HEK293T (cell line): ENCODE measurements at regions not wholly inside any gene's neighbourhood (a gene's known extent, or its start where the extent isn't known, plus 50 kb on each side); places are given as distances from the start of the nearest gene placed in this dataset.

Experiments
- CTCF ChIA-PET: fragments of 350-600 bp; formaldehyde crosslinking; extraction: SDS; loops from one replicate; lab custom pipeline; 2021; ENCODE audit warnings: antibody characterized with exemption, inconsistent platforms; lab: Yijun Ruan, JAX
- POLR2A ChIA-PET: fragments of 350-600 bp; formaldehyde crosslinking; extraction: SDS; loops from one replicate; lab custom pipeline; 2020; ENCODE audit warnings: antibody characterized with exemption, inconsistent platforms; lab: Yijun Ruan, JAX
- DNase-seq: peaks from one replicate; pipeline ENCODE4 v3.0.0; 2012; ENCODE audit warnings: mixed read lengths; ENCODE audit errors: extremely low spot score
- ARNT ChIP-seq: fragments of 450-650 bp; IDR thresholded peaks from 2 replicates; pipeline ENCODE4 v1.6.1; 2017; ENCODE audit warnings: mild to moderate bottlenecking
- BHLHE40 ChIP-seq: fragments of 450-650 bp; IDR thresholded peaks from 2 replicates; pipeline ENCODE4 v1.6.1; 2016; ENCODE audit warnings: mild to moderate bottlenecking, moderate library complexity, borderline replicate concordance
- CTBP1 ChIP-seq: fragments of 450-650 bp; IDR thresholded peaks from 2 replicates; pipeline ENCODE4 v1.6.1; 2016; ENCODE audit warnings: borderline replicate concordance
- ELF4 ChIP-seq: fragments of 450-650 bp; IDR thresholded peaks from 2 replicates; pipeline ENCODE4 v1.6.1; 2017; ENCODE audit warnings: antibody characterized with exemption
- FOXA1 ChIP-seq: fragments of 450-650 bp; IDR thresholded peaks from 2 replicates; pipeline ENCODE4 v1.6.1; 2016; ENCODE audit warnings: mild to moderate bottlenecking
- FOXK2 ChIP-seq: fragments of 450-650 bp; IDR thresholded peaks from 2 replicates; pipeline ENCODE4 v1.6.1; 2016; ENCODE audit warnings: mild to moderate bottlenecking
- FOXM1 ChIP-seq: fragments of 450-650 bp; IDR thresholded peaks from 2 replicates; pipeline ENCODE4 v1.6.1; 2017; ENCODE audit warnings: mild to moderate bottlenecking, borderline replicate concordance
- HDGF ChIP-seq: fragments of 450-650 bp; IDR thresholded peaks from 2 replicates; pipeline ENCODE4 v1.6.1; 2017; ENCODE audit warnings: antibody characterized with exemption, borderline replicate concordance
- L3MBTL2 ChIP-seq: fragments of 450-650 bp; conservative IDR thresholded peaks from 2 replicates; pipeline ENCODE4 v1.6.1; 2016; ENCODE audit warnings: mild to moderate bottlenecking
- LEF1 ChIP-seq: fragments of 450-650 bp; IDR thresholded peaks from 2 replicates; pipeline ENCODE4 v1.6.1; 2017; ENCODE audit warnings: mild to moderate bottlenecking, borderline replicate concordance
- NFRKB ChIP-seq: fragments of 450-650 bp; IDR thresholded peaks from 2 replicates; pipeline ENCODE4 v1.6.1; 2016; ENCODE audit warnings: mild to moderate bottlenecking, moderate library complexity
- SP1 ChIP-seq: fragments of 450-650 bp; IDR thresholded peaks from 2 replicates; pipeline ENCODE4 v1.6.1; 2017
- SUZ12 ChIP-seq: fragments of 450-650 bp; IDR thresholded peaks from 2 replicates; pipeline ENCODE4 v1.6.1; 2016; ENCODE audit warnings: mild to moderate bottlenecking
- TARDBP ChIP-seq: fragments of 450-650 bp; IDR thresholded peaks from 2 replicates; pipeline ENCODE4 v1.6.1; 2016
- ZNF384 ChIP-seq: fragments of 450-650 bp; IDR thresholded peaks from 2 replicates; pipeline ENCODE4 v1.6.1; 2016
- TF ChIP-seq, protein P1 (sequence below): fragments of 450-650 bp; IDR thresholded peaks from 2 replicates; pipeline ENCODE4 v1.6.1; 2016

DNA sequence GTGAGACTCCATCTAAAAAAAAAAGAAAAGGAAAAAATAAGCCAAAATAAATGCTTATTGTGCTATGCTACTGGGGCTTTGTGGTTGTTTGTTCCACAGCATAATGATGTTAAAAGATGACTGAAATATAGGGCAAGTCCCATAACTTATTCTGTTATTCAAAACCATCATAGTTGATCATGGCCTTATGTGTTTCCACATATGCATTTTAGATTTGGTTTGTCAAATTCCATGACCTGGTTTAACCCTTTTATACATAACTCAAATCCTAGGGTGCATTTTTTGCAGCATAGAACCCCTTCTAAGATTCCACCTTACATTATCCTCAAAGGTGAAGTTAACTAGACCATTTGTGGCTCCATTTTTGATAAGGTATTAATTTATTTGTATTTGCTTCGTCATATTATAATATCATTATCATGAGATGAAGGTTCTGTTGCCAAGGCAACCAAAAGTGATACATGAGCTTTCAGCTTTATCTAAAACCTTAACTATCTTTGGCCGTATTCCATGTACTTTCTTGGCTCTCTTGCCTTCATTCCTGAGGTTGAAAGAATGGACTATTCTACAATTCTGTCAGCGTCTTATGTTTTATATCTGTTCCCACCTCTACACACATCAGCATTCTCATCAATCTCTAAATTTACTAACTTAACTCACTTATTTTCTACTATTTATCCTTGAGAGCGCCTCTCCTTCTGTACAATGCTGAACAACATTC, 138.7 kb upstream of the DYRK2 start:
- CTCF ChIA-PET, result no interaction called here
- POLR2A ChIA-PET, result no interaction called here
- no peak for DNase-seq
- TF ChIP-seq SUZ12 (no peak), BHLHE40 (no peak), FOXA1 (no peak), L3MBTL2 (no peak), SP1 (no peak), ZNF384 (no peak), FOXK2 (no peak), TARDBP (no peak)

DNA sequence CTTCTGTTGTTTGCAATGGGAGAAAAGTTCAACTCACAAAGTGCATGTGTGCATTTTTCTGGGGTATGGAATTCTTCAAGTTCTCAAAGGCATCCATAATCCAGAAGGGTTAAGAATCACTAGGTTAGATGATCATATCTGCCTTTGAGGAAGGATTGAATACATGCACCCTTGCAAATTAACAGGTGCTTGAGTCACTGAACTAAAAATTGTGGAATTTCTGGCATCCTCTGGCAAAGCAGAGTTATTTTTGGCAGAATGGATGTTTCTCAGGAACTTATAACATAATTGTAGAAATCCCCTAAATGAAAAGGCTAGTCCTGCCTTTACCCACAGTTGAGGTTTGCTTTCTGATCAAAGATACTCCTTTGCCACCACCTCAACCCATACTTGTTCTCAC, 136.5 kb upstream of the DYRK2 start:
- POLR2A ChIA-PET, result no interaction called here
- DNase-seq, result no peak
- no peak for TF ChIP-seq BHLHE40
- TF ChIP-seq ELF4, result no peak
- no peak for TF ChIP-seq HDGF
- TF ChIP-seq, protein P1, sequence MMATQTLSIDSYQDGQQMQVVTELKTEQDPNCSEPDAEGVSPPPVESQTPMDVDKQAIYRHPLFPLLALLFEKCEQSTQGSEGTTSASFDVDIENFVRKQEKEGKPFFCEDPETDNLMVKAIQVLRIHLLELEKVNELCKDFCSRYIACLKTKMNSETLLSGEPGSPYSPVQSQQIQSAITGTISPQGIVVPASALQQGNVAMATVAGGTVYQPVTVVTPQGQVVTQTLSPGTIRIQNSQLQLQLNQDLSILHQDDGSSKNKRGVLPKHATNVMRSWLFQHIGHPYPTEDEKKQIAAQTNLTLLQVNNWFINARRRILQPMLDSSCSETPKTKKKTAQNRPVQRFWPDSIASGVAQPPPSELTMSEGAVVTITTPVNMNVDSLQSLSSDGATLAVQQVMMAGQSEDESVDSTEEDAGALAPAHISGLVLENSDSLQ, result no peak
- TF ChIP-seq ZNF384, result no peak
- no peak for TF ChIP-seq CTBP1
- TF ChIP-seq FOXK2, result no peak
- TF ChIP-seq FOXM1, result no peak
- no peak for TF ChIP-seq LEF1
- TF ChIP-seq ARNT, result no peak
- no peak for TF ChIP-seq SP1
- no peak for TF ChIP-seq SUZ12
- no peak for TF ChIP-seq TARDBP
- CTCF ChIA-PET, result no interaction called here

DNA sequence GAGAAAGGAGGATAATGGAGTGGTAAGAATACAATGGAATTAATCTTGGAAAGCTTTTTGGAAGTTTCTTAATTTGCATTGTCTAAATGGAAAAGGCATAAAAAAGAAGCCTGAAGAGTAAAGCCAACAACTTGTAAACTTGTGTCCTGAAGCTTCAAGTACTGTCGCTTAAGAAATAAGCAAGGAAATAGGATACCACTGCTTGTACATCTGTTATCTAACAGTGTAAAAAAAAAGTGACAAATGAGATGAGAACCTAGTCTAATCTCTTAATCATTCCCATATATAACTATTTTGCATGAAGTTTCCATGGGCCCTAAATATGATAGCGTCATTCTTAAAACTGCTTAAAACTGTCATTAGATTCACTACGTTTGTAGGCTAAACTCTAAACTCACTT, 134.0 kb upstream of the DYRK2 start:
- DNase-seq, result no peak
- POLR2A ChIA-PET, result no interaction called here
- CTCF ChIA-PET, result interaction anchor here (0.6 kb wide), 1 partner anchor 829 kb away, joined by 3 read pairs; no protein-coding TSS in a partner anchor
- TF ChIP-seq, protein P1, result no peak
- TF ChIP-seq ELF4, result no peak
- TF ChIP-seq SUZ12, result no peak
- no peak for TF ChIP-seq TARDBP
- TF ChIP-seq SP1, result no peak
- TF ChIP-seq FOXM1, result no peak
- no peak for TF ChIP-seq FOXK2
- TF ChIP-seq LEF1, result no peak

DNA sequence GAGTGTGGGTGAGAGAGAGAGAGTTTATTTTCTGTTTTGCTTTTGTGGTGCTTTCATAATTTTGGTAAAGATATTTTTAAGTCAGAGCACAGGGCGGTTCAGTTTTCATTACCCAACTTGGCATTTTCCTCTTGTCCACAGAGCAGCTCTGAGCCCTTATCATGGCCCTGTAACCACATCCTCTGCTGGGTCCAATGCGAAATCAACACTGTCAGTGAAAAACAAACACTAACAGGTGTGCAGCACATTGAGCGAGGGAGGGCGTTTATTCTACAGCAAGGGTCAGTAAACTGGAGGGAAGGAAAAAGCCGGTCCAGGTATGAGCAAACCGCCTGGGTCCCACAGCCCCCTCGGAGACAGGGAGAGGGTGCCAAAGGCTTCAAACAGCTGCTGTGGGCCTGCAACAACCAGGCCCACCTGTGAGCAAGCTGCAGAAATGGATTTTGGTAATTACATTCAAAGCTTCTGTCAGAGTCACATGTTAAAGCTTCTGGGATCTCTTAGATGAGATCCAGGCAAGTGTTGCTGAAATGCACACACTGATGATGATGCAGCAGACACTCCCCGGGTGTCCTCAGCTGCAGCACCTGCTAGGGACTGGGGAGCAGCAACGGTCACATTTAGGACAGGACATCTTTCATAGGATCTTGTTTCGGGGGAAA, 132.7 kb upstream of the DYRK2 start:
- no peak for DNase-seq
- POLR2A ChIA-PET, result no interaction called here
- TF ChIP-seq HDGF, result no peak
- no peak for TF ChIP-seq SUZ12
- no peak for TF ChIP-seq NFRKB
- TF ChIP-seq LEF1, result no peak
- TF ChIP-seq ELF4, result no peak
- TF ChIP-seq L3MBTL2, result no peak
- TF ChIP-seq FOXA1, result no peak
- TF ChIP-seq BHLHE40, result no peak
- no peak for TF ChIP-seq ARNT
- TF ChIP-seq FOXK2, result no peak
- TF ChIP-seq ZNF384, result no peak
- TF ChIP-seq, protein P1, result no peak
- TF ChIP-seq CTBP1, result no peak
- no peak for TF ChIP-seq SP1
- no peak for TF ChIP-seq TARDBP
- TF ChIP-seq FOXM1, result no peak
- CTCF ChIA-PET, result no interaction called here

DNA sequence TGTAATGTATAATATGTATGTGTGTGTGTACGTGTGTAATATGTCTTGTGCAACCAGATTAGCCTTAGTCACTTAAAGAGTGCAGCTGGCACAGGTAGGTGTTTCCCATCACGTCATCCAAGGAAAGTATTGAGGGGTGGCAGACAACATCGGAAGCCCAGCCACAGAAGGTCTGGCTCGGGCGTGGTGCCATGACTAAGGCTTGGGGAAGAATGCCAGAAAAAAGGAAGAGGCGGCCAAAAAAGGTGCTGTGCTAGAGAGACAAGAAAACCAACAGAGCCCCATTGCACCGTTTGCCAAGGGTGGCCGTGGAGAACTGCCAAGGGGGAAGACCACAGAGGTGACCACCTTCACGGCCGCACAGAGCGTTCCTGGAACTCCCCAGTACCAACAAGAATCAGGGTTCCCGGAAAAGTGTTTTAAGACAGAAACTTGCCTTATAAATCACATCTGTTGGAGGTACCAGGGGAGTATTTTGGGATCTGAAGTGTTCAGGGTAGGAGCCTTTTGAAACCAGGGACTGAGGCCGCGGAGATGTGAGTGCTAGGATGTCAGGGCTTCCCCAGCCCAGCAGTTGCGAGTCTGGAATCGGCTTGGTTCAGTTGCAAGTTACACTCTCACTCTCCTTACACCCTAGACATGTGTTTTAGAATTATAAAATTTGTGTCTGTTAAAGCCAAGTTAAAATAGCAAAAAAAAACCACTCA, 131.2 kb upstream of the DYRK2 start:
- ChIA-PET CTCF (no interaction called here), POLR2A (no interaction called here)
- TF ChIP-seq BHLHE40 (no peak), NFRKB (no peak), ARNT (no peak), FOXK2 (no peak), SP1 (no peak), TARDBP (no peak), L3MBTL2 (no peak), CTBP1 (no peak), ZNF384 (no peak), LEF1 (no peak), FOXM1 (no peak)
- TF ChIP-seq, protein P1, result no peak
- no peak for DNase-seq
